ENCODE measurements at regions not wholly inside any gene's neighbourhood (a gene's known extent, or its start where the extent isn't known, plus 50 kb on each side); places are given as distances from the start of the nearest gene placed in this dataset.

DNA sequence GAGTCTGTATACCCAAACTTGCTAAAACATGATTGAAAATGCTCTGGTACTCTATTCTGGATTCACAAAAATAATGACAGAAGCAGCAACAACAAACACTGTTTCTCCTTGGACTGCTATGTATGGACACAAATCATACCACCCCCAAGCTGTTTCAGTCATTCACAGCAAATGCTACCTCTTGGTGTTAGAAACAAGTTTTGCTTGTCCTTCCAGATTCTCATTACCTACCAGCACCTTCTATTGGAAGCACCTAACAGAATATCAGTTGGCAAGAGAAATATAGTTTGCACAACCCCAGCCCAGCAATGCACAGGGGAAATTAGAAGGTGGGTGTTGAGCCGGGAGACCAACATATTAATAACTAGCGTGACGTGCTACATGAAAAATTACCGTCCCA is 1950.9 kb downstream of the C4orf33 start:
- TF ChIP-seq, protein P1, sequence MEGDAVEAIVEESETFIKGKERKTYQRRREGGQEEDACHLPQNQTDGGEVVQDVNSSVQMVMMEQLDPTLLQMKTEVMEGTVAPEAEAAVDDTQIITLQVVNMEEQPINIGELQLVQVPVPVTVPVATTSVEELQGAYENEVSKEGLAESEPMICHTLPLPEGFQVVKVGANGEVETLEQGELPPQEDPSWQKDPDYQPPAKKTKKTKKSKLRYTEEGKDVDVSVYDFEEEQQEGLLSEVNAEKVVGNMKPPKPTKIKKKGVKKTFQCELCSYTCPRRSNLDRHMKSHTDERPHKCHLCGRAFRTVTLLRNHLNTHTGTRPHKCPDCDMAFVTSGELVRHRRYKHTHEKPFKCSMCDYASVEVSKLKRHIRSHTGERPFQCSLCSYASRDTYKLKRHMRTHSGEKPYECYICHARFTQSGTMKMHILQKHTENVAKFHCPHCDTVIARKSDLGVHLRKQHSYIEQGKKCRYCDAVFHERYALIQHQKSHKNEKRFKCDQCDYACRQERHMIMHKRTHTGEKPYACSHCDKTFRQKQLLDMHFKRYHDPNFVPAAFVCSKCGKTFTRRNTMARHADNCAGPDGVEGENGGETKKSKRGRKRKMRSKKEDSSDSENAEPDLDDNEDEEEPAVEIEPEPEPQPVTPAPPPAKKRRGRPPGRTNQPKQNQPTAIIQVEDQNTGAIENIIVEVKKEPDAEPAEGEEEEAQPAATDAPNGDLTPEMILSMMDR (IDR thresholded peaks at IDR 0.05): no peak
- no peak for TF ChIP-seq MAX (IDR thresholded peaks at IDR 0.05)
- no peak for TF ChIP-seq REST (IDR thresholded peaks at IDR 0.05)
- no peak for TF ChIP-seq CBX8 (IDR thresholded peaks at IDR 0.05)
- TF ChIP-seq POLR2A (IDR thresholded peaks at IDR 0.05; ENCODE audit: low read length): no peak
- no peak for TF ChIP-seq PBX3 (IDR thresholded peaks at IDR 0.05)
- no peak for TF ChIP-seq RNF2 (IDR thresholded peaks at IDR 0.05; ENCODE audit: borderline replicate concordance, low read depth)
- no peak for TF ChIP-seq EP300 (IDR thresholded peaks at IDR 0.05)
- TF ChIP-seq MYC (IDR thresholded peaks at IDR 0.05; ENCODE audit: borderline replicate concordance, low read length): no peak
- TF ChIP-seq KDM5A (IDR thresholded peaks at IDR 0.05): no peak
- TF ChIP-seq KDM1A (IDR thresholded peaks at IDR 0.05; ENCODE audit: low read depth): no peak
- TF ChIP-seq PHF8 (IDR thresholded peaks at IDR 0.05; ENCODE audit: borderline replicate concordance, low read depth): no peak

Data from A549 (cell line).